LoVo (cell line): ENCODE measurements at regions not wholly inside any gene's neighbourhood (a gene's known extent, or its start where the extent isn't known, plus 50 kb on each side); places are given as distances from the start of the nearest gene placed in this dataset.

Experiments
- DNase-seq: peaks from one replicate; pipeline ENCODE4 v3.0.0-alpha.2; 2016; ENCODE audit warnings: low spot score

GRCh38 chr7:117929237-117929636 lies 56.0 kb upstream of the CTTNBP2 start:
- no peak for DNase-seq

- DNase-seq, result no peak
Observed at GRCh38 chr7:117931314-117931713, 58.1 kb upstream of the CTTNBP2 start.

DNA sequence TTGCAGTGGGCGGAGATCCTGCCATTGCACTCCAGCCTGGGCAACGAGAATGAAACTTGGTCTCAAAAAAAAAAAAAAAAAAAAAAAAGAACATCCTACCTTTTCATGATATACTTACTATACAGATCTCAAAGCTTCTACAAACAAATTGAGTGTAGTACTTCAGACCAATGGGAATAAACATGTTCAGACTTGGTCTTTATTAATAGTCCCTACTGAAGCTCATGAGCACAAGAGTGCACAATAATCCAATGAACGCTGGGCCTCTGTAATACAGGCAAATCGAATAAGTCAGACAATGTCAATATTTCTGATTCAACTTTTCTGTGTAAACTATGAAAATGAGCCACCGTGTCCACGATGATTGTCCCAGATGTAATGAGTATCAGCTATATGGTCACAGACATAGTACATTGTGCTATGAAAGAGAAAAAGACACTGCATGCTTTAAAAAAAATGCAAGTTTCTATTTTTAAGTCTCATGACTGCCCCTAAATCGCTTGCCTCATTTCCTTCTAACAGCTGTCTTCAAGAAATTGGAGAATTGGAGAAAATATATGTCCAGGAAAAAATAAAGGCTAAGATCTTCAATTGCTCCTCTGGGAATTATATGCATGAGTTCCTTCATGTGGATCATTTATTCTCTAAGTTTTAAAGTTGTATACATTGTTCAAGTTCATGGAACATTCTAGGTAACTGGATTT lies 64.0 kb upstream of the CTTNBP2 start:
- DNase-seq, result no peak

- no peak for DNase-seq
Observed at GRCh38 chr7:117937753-117938483, 64.7 kb upstream of the CTTNBP2 start.

DNA sequence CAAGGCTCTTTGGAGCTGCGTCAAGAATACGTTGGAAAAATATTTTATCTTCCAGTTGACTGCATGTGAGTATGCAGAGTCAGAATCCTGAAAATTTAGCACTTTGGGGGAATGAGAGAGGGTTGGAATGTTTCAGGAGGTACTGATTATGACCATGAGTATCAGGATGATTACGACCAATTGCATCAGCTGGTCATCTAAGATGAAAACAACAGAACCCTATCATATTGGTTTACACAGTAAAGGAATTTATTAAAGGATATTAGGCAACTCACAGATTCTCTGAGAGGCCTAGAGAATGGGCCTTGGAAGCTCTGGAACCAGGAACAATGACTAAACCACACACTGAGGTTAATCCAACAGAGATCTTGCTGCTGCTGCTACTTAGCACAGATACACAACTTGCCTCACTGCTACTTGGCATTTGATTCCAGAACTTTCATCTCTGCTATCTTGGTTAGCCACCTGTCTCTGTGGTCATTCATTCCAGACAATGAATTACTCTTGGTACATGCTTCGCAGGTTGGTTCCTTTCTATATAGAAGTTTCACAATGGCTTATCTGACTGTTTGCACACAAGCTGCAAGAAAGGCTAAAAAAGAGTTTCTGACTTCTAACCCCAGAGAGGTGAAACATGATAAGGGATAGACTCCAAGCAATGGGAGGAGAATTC lies 68.0 kb upstream of the CTTNBP2 start:
- peak; percentile 22 for DNase-seq

GRCh38 chr7:117942780-117943179 lies 69.5 kb upstream of the CTTNBP2 start:
- no peak for DNase-seq

DNA sequence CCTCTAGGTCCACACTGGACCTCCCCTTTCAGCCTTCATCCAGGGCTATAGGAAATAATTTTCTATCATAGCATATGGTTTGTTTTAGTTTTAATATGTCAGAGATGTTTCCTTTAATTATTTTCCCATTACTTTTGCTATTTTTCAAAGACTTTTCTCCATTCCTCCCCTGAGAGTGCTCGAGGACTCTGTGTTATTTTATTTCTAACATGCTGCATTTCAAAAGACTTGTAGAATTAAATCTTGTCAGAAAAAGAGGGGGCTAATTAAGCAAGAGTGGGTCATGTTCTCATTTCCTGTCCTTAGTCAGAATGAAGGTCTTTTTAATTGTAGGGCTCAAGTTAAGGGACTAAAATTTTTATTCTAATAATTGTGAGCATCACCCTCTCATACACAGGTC lies 71.6 kb upstream of the CTTNBP2 start:
- DNase-seq, result no peak

DNA sequence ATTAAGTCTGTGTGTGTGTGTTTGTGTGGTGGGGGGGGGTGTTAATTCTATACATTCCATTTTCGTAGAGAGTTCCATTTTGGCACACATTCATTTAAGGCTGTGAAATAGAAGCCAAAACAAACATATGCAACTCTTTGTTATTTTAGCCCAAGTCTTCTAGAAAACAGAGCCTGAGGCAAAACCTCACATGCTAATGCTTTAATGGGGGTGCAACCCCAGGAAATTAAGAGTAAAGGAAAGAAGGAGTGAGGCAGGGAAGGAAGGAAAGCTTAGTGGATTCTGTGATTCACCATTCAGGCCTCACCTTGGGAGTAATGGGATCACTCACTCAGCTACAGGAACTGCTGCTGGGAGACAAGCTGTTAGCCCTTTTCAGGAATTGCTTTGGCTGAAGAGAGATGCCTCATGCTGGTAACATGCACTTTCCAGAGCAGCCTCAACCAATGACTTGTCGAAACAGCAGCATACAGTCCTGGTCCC lies 73.0 kb upstream of the CTTNBP2 start:
- no peak for DNase-seq

DNA sequence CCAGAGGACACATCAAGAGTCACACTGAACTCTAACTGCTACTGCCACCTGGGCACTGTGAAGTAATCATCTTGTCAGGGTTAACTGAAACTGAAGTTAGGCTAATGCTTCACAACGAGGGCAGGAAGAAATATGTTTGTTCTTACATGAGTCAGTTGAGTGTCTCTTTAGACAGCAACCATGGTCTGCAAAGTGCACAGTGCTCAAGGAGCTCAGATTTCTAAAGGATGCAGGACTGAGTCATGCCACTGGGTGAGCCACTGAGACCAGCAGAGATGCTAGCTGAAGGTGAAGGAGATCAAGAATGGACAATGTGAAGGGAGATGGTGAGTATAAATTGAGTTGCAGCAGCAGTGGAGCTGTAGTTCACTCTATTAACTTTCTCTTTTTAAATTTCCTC lies 76.0 kb upstream of the CTTNBP2 start:
- no peak for DNase-seq

GRCh38 chr7:117950601-117951260 lies 77.5 kb upstream of the CTTNBP2 start:
- DNase-seq, result no peak

- DNase-seq, result no peak
Observed at GRCh38 chr7:117951285-117951684, 78.0 kb upstream of the CTTNBP2 start.

- DNase-seq, result no peak
Observed at GRCh38 chr7:117951691-117952280, 78.5 kb upstream of the CTTNBP2 start.

DNA sequence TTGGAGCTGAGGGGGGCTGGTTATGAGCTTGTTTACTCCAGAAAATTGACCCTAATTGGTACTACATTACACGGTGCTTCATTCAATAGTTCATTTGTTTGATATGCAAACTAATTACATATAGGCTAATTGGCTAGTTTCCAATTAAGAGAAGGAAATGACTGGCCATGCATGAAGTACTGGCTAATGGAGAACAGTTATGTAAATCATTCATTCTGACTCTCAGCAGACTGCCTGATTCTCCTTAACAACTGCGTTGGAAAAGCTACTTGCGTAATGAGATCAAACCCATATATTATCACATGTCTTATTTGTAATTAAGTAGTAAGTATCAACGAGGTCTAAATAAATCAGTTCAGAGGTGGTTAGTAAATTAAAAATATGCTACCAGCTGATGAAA lies 81.8 kb upstream of the CTTNBP2 start:
- no peak for DNase-seq

DNA sequence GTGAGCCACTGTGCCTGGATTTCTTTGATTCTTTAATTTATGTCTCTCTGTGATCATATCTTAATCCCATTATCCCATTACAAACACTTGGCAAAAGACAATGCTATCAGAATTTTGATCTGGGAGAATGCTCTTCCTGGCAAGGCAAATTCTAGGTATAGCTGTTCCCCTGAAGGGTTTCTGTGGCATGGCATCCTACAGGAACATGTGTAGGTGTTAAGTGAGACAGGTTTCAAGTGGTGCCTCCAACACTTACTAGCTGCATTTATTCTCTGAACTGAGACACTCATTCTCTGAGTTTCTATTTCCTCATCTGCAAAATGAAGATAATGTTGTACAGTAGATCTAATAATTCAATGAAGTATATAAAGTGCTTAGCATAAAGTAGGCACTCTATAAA lies 87.1 kb upstream of the CTTNBP2 start:
- no peak for DNase-seq

- no peak for DNase-seq
Observed at GRCh38 chr7:117961235-117961634, 88.0 kb upstream of the CTTNBP2 start.

DNA sequence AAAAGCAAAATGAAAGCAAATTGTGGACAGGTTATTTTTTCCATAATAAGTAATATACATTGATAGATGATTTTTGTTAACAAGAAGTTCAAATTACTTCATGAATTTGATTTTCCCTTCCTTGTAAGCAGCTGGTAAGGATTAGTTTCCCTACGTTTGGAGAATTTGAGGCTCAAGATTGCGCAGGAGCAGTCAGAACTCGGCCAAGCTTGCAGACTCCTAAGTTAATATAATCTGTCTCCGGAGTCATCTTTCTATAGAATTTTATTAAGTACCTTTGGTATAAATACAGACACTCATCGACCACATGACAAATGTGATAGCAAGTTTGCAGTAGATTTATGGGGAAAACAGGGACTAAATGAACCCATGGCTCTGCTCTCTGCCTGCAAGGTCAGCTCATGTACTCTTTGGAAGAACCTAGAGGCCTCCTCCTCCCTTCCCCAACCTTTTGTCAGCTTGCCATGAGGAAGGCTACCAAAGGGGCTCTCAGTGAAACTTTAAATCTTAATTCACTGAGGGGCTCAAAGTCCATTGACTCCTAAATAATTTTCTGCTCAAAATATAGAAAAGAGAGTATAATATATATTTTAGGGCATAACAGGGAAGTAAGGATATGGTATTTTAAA lies 89.2 kb upstream of the CTTNBP2 start:
- DNase-seq, result no peak

DNA sequence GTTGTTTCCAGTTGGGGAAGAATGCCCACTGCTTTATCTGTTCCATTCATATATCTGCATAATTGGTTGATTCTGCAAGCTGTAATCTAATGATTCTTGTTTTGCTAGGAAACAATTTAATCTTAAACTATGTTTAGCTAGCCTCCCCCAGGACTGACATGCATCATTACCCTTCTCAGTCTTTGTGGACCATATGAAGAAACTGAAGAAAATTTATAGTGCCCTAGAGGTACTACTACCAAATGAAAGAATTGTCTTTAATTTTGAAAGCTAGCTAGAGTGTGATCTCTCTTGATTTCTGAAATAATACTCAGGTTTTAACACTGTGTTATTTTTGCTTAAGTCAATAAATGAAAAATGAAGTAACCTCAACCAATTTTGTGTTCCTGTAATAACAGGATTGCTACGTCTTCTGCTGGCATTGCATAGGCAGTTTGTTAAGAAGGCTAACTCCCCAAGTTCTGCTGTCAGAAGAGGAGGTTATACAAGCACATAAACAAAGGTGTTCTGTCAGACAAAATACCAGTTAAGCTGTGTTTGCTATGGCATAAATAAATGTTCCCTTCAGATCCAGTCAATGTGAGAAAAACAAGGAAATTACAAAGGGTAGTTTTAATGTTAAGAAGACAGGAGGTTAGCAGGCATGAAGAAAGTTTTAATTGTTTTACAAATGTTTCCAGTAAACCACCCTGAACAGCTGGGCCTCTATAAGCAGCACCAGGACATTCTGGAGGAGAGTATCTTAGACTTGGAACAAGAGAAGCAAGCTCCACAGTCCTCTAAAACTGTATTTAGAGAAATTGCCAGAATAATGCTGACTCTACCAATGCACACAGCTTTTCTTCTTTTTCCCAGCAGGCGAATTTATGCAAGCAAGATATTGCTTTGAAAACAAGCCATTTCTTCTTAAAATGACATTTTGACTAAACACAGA lies 90.3 kb upstream of the CTTNBP2 start:
- DNase-seq, result no peak

- no peak for DNase-seq
Observed at GRCh38 chr7:117970801-117971200, 97.6 kb upstream of the CTTNBP2 start.

DNA sequence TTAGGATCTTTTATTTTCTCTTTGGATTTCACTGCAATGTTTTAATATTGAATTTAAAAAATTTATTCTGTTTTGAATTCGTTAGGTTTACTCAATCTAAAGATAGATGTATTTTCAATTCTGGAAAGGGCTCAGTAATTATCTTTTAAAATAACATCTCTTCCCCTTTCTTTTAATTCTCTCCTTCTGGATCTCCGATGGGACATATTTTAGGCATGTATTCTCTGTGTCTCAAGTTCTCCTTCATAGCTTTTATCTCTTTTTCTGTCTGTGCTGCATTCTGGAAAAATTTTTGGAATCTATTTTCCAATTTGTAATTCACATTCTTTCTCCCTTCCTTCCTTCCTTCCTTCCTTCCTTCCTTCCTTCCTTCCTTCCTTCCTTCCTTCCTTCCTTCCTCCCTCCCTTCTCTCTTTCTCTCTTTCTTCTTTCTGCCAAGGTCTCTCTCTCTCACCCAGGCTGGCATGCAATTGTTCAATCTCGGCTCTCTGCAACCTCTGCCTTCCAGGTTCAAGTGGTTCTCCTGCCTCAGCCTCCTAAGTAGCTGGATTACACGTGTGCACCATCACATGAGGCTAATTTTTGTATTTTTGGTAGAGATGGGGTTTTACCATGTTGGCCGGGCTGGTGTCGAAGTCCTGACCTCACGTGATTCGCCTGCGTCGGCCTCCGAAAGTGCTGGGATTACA lies 98.5 kb upstream of the CTTNBP2 start:
- DNase-seq, result no peak

DNA sequence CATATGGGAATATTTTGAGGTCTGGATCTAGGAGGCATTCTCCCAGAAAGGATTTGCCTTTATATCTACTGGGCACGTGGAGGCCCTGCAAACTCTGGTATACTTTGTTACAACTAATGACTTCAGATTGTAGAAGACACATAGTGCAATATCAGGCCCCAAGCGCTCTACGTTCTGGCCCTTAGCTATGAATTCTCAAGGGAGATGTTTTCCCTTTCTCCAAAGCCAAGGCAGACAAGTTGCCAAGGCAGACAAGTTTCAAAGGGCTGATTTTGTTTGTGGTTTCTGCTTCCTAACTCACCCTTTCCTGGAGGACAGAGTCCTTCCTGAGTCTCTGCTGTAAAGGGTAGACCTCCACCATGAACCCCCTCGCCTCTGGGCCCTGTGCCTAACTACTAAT lies 99.4 kb upstream of the CTTNBP2 start:
- no peak for DNase-seq
